ENCODE measurements at regions not wholly inside any gene's neighbourhood (a gene's known extent, or its start where the extent isn't known, plus 50 kb on each side); places are given as distances from the start of the nearest gene placed in this dataset.
A peak's percentile ranks its signal among the peaks of the same experiment; 100 is the strongest.

DNA sequence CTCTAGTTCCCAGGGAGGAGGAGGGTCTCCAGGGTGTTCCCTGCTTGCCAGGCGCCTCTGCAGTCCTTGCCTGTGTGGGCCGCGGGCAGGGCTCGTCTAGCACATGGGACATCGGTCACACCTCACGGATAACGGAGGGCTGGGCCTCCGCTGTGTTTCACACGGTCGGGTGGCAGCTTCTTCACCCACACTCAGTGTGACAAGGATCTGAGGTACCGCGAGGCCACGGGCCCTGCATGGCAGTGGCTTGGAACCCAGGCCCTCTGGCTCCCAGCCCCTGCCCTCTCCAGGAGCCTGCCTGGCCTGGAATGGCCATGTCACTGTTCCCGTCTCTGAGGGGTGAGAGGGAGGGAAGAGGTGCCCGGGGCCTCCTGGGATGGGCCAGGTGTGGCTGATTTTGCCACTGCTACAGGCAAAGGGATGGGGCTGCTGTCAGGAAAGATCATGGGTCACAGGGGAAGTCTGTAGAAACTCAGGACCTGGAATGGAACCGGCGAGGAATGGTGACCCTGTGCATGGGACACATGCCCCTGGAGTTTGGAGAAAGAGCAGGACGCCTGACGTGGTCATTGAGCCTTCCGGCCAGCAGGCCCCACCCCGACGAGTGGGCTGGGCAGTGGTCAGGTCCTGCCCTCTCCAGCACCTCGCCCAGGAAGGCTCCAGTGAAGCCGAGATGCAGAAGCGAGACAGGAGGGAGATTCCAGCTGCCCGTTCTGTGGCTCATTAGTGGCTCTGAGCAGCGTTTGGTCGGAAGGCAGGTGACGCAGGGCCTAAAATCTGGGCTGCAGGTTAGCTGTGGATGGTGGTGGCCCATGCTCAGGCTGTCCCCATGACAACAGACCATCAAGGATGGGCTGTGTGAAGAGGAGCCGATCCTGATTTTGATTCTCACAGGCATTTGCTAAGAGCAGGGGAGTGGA is 76.5 kb upstream of the GSE1 start:
- no peak overlapping the region for H3K27ac ChIP-seq (ENCODE audit: low read depth, low read length)
- no peaks in the 10 kb centered on the region for H3K27me3 ChIP-seq (ENCODE audit: control insufficient read depth in 1 of 2, insufficient read depth in 2 of 2, low read length in 2 of 2)
- peak overlapping the region in 1 of 2 donors; percentile 16 for H3K4me3 ChIP-seq (ENCODE audit: low read depth in 1 of 2, low read length in 2 of 2)
- peaks cover 2 to 7% of the 10 kb centered on the region in 2 donors for H3K9me3 ChIP-seq (ENCODE audit: control insufficient read depth in 1 of 2, low read length in 2 of 2)
- H3K4me1 ChIP-seq (ENCODE audit: control insufficient read depth in 1 of 2, insufficient read depth in 2 of 2, low read length in 2 of 2), result peaks cover 44 to 46% of the 10 kb centered on the region in 2 donors
- H3K9ac ChIP-seq (ENCODE audit: low read depth in 1 of 2, low read length in 2 of 2), result no peak overlapping the region
- H3K36me3 ChIP-seq (ENCODE audit: control insufficient read depth in 1 of 2, insufficient read depth in 2 of 2, low read length in 2 of 2), result no peaks in the 10 kb centered on the region

DNA sequence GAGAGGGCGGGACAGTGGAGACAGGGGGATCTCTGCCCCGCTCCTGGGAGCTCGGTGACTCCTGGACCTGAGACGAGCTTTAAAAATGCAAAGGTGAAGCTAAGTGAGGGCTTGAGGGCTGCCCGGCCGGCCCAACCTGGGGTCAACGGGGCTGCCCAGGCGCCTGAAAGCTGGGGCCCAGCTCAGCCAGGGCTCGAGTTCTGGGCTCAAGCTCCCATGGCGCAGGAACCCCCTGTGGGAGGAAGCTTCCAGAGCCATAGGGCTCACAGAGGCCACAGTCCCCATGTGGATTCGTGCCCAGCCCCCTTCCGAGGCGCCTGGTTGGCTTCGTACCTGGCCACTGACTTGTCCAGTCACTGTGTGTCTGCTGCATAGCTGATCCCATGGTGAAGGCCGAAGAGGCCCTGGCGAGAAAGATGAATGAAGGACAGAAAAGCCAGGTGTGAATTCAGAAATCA is 75.8 kb upstream of the GSE1 start:
- H3K4me3 ChIP-seq (ENCODE audit: low read depth in 1 of 2, low read length in 2 of 2), result no peak overlapping the region
- peaks cover 2 to 7% of the 10 kb centered on the region in 2 donors for H3K9me3 ChIP-seq (ENCODE audit: control insufficient read depth in 1 of 2, low read length in 2 of 2)
- H3K27ac ChIP-seq (ENCODE audit: low read depth, low read length), result no peak overlapping the region
- H3K9ac ChIP-seq (ENCODE audit: low read depth in 1 of 2, low read length in 2 of 2), result no peak overlapping the region
- peaks cover 44 to 52% of the 10 kb centered on the region in 2 donors for H3K4me1 ChIP-seq (ENCODE audit: control insufficient read depth in 1 of 2, insufficient read depth in 2 of 2, low read length in 2 of 2)
- H3K27me3 ChIP-seq (ENCODE audit: control insufficient read depth in 1 of 2, insufficient read depth in 2 of 2, low read length in 2 of 2), result no peaks in the 10 kb centered on the region
- no peaks in the 10 kb centered on the region for H3K36me3 ChIP-seq (ENCODE audit: control insufficient read depth in 1 of 2, insufficient read depth in 2 of 2, low read length in 2 of 2)

DNA sequence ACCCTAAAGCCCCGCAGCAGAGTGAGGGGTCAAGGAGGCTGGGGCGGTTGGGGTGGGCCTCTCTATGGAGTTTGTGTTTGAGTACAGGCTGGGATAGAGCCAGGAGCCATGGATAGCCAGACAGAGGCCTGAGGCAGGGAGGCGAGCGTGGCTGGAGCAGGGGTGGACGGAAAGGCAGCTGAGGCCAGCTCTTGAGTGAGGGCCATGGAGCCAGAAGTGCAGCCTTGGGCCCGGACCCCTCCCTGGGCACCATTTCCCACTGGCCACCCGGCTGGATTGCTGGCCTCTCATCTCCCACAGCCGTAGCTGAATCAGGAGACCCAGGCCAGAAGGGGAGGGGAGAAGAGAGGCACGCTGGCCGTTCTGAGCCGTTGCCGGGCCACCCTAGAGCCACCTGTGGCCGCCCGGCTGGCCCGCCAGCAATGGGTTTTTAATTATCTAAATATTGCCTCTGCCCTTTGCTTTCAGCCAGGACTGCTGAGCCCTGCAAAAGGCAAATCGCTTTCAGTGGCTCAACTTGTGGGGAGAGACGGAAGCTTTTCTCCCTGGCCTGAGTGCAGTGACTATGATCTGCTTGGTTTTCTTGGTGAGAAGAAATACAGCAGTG is 75.2 kb upstream of the GSE1 start:
- H3K4me3 ChIP-seq (ENCODE audit: low read depth in 1 of 2, low read length in 2 of 2), result no peak overlapping the region
- peaks cover 2 to 7% of the 10 kb centered on the region in 2 donors for H3K9me3 ChIP-seq (ENCODE audit: control insufficient read depth in 1 of 2, low read length in 2 of 2)
- H3K4me1 ChIP-seq (ENCODE audit: control insufficient read depth in 1 of 2, insufficient read depth in 2 of 2, low read length in 2 of 2), result peaks cover 44 to 57% of the 10 kb centered on the region in 2 donors
- peak overlapping the region in 1 of 2 donors; percentile 1 for H3K9ac ChIP-seq (ENCODE audit: low read depth in 1 of 2, low read length in 2 of 2)
- H3K27me3 ChIP-seq (ENCODE audit: control insufficient read depth in 1 of 2, insufficient read depth in 2 of 2, low read length in 2 of 2), result no peaks in the 10 kb centered on the region
- H3K36me3 ChIP-seq (ENCODE audit: control insufficient read depth in 1 of 2, insufficient read depth in 2 of 2, low read length in 2 of 2), result no peaks in the 10 kb centered on the region
- H3K27ac ChIP-seq (ENCODE audit: low read depth, low read length), result no peak overlapping the region

DNA sequence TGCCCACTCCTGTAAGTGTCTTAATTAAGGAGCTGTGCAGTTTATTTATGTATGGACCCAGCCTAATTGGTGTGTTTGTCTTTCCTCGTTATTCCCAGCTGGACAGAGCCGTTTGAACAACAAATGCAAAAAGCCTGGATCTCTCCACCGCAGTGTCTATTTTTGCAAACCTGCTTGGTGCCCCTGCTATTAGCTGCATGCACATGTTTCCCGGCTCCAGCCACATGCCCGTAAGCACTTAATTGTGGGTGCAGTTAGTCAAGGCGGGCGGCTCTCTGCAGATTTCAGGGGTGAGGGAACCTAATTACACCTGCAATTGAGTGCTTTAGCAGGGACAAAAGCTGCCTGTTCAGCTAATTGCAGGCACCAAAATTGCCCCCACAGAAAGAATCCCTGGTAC is 74.0 kb upstream of the GSE1 start:
- H3K4me1 ChIP-seq (ENCODE audit: control insufficient read depth in 1 of 2, insufficient read depth in 2 of 2, low read length in 2 of 2), result peaks cover 52 to 57% of the 10 kb centered on the region in 2 donors
- H3K9me3 ChIP-seq (ENCODE audit: control insufficient read depth in 1 of 2, low read length in 2 of 2), result peaks cover 2 to 7% of the 10 kb centered on the region in 2 donors
- no peak overlapping the region for H3K4me3 ChIP-seq (ENCODE audit: low read depth in 1 of 2, low read length in 2 of 2)
- H3K9ac ChIP-seq (ENCODE audit: low read depth in 1 of 2, low read length in 2 of 2), result no peak overlapping the region
- no peaks in the 10 kb centered on the region for H3K36me3 ChIP-seq (ENCODE audit: control insufficient read depth in 1 of 2, insufficient read depth in 2 of 2, low read length in 2 of 2)
- H3K27me3 ChIP-seq (ENCODE audit: control insufficient read depth in 1 of 2, insufficient read depth in 2 of 2, low read length in 2 of 2), result no peaks in the 10 kb centered on the region
- H3K27ac ChIP-seq (ENCODE audit: low read depth, low read length), result no peak overlapping the region

DNA sequence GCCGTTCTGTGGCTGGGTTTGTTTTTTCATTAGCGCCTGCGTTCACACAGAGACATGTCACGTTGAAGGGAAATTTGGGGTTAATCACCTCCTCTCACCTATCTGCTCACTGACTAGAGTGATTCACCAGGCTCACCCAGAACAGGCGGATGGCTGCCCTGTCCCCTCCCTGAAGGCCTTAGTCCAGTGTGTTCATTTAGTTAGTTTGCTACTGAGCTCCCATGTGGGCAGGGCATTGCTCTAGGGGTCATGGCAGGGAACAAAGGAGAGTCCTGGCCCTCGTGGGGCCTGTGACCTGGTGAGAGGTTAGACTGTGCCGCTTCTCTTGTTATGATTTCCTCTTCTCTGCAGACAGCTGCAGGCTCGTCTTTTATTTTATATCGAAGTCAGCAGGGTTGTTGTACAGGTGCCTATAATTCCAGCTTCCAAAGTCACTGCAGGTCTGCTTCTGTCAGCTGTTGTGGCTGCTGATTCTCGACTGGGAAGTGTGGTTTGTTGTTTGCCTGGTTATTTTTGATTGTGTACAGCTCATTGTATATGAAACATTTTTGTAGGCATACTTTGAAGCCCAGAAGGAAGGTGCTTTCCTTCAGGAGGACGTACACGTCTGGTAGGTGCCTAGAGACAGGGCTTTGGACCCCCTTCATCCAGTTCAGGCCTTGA is 73.4 kb upstream of the GSE1 start:
- no peak overlapping the region for H3K4me3 ChIP-seq (ENCODE audit: low read depth in 1 of 2, low read length in 2 of 2)
- no peaks in the 10 kb centered on the region for H3K36me3 ChIP-seq (ENCODE audit: control insufficient read depth in 1 of 2, insufficient read depth in 2 of 2, low read length in 2 of 2)
- H3K27ac ChIP-seq (ENCODE audit: low read depth, low read length), result no peak overlapping the region
- peaks cover 47 to 53% of the 10 kb centered on the region in 2 donors for H3K4me1 ChIP-seq (ENCODE audit: control insufficient read depth in 1 of 2, insufficient read depth in 2 of 2, low read length in 2 of 2)
- no peak overlapping the region for H3K9ac ChIP-seq (ENCODE audit: low read depth in 1 of 2, low read length in 2 of 2)
- H3K27me3 ChIP-seq (ENCODE audit: control insufficient read depth in 1 of 2, insufficient read depth in 2 of 2, low read length in 2 of 2), result no peaks in the 10 kb centered on the region
- peaks cover 2 to 7% of the 10 kb centered on the region in 2 donors for H3K9me3 ChIP-seq (ENCODE audit: control insufficient read depth in 1 of 2, low read length in 2 of 2)

DNA sequence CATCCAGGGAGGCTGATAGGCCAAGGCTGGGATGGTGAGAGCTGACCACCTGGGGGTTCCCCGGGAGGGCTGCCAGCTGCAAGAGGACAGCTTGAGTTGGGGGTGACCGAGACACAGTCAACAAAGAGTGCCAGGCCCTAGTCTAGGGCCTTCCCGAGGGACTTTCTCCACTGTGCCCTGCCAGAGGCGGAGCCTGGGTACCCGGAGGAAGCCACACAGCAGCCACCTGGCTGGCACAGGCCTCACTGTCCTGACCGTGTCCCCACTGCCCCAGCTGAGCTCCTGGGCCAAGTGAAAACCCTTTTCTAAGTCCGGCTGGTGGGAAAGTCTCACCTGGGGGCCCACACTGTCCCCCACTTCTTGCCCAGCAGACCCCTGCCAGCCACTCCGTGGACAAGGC is 71.9 kb upstream of the GSE1 start:
- peaks cover 2 to 7% of the 10 kb centered on the region in 2 donors for H3K9me3 ChIP-seq (ENCODE audit: control insufficient read depth in 1 of 2, low read length in 2 of 2)
- H3K4me3 ChIP-seq (ENCODE audit: low read depth in 1 of 2, low read length in 2 of 2), result no peak overlapping the region
- no peak overlapping the region for H3K27ac ChIP-seq (ENCODE audit: low read depth, low read length)
- H3K4me1 ChIP-seq (ENCODE audit: control insufficient read depth in 1 of 2, insufficient read depth in 2 of 2, low read length in 2 of 2), result peaks cover 33 to 40% of the 10 kb centered on the region in 2 donors
- no peaks in the 10 kb centered on the region for H3K36me3 ChIP-seq (ENCODE audit: control insufficient read depth in 1 of 2, insufficient read depth in 2 of 2, low read length in 2 of 2)
- no peak overlapping the region for H3K9ac ChIP-seq (ENCODE audit: low read depth in 1 of 2, low read length in 2 of 2)
- H3K27me3 ChIP-seq (ENCODE audit: control insufficient read depth in 1 of 2, insufficient read depth in 2 of 2, low read length in 2 of 2), result no peaks in the 10 kb centered on the region

DNA sequence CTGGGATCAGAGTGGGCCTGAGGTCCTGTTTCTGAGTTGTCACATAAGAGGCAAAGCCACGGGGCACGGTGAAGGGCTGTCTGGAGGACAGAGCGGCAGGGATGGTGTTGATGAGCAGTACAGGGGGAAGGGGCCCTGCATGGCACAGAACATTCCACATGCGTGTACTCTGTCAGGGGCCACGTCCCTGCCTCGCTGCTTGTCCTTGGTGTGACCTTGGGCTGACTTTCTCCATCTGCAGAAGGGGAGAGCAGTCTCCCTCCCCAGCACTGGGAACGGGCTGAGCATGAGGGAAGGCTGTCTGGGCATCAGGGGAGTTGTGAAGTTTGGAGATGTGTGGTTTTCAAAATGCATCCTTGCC is 71.5 kb upstream of the GSE1 start:
- Histone ChIP-seq H3K27ac (ENCODE audit: low read depth, low read length) (no peak overlapping the region), H3K36me3 (ENCODE audit: control insufficient read depth in 1 of 2, insufficient read depth in 2 of 2, low read length in 2 of 2) (no peaks in the 10 kb centered on the region), H3K4me1 (ENCODE audit: control insufficient read depth in 1 of 2, insufficient read depth in 2 of 2, low read length in 2 of 2) (peaks cover 28 to 35% of the 10 kb centered on the region in 2 donors), H3K4me3 (ENCODE audit: low read depth in 1 of 2, low read length in 2 of 2) (no peak overlapping the region), H3K9ac (ENCODE audit: low read depth in 1 of 2, low read length in 2 of 2) (no peak overlapping the region), H3K9me3 (ENCODE audit: control insufficient read depth in 1 of 2, low read length in 2 of 2) (peaks cover 2 to 7% of the 10 kb centered on the region in 2 donors), H3K27me3 (ENCODE audit: control insufficient read depth in 1 of 2, insufficient read depth in 2 of 2, low read length in 2 of 2) (no peaks in the 10 kb centered on the region)

DNA sequence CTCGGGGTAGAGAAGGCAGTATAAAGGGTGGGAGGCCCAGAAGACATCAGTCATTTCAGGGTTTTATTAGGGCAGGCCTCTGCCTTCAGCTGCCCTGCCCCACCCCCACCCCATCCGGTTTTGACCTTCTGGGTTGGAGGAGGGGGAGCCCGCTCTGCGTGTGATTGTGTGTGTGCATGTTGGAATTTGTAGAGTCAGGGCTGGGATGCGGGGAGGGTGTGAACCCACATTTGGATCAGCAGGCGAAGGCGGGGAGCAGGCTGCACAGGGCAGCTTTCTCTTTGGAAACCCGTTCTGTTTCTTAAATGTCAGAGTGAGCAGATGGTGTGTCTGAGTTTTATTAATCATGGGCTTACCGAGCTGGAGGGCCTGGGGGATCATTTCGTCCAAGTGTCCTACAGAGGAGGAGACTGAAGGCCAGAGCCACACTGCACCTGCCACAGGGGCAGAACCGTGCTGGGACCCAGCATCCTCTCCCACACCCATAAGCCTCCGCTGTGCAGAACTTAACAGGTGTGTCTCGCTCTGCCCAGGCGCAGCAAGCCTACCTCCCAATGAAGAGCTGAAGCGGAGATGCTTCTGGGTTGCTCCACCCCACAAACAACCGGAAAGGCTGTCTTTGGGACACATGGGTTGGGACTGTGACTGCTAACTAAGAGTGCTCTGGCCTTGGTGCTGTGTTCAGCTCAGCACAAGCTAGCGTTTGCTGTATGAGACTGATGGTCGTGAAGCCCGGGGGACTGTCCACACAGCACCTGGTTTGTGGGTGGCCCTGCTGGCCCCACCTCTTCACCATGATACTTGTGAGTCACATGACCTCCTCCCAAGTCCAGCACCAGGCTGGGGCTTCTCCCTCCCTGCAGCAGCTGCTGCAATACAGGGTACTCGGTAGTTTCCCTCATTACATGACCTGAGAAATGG is 70.9 kb upstream of the GSE1 start:
- Histone ChIP-seq H3K4me1 (ENCODE audit: control insufficient read depth in 1 of 2, insufficient read depth in 2 of 2, low read length in 2 of 2) (peaks cover 22 to 29% of the 10 kb centered on the region in 2 donors), H3K36me3 (ENCODE audit: control insufficient read depth in 1 of 2, insufficient read depth in 2 of 2, low read length in 2 of 2) (no peaks in the 10 kb centered on the region), H3K9ac (ENCODE audit: low read depth in 1 of 2, low read length in 2 of 2) (no peak overlapping the region), H3K27me3 (ENCODE audit: control insufficient read depth in 1 of 2, insufficient read depth in 2 of 2, low read length in 2 of 2) (no peaks in the 10 kb centered on the region), H3K27ac (ENCODE audit: low read depth, low read length) (no peak overlapping the region), H3K9me3 (ENCODE audit: control insufficient read depth in 1 of 2, low read length in 2 of 2) (peaks cover 2 to 7% of the 10 kb centered on the region in 2 donors), H3K4me3 (ENCODE audit: low read depth in 1 of 2, low read length in 2 of 2) (no peak overlapping the region)

DNA sequence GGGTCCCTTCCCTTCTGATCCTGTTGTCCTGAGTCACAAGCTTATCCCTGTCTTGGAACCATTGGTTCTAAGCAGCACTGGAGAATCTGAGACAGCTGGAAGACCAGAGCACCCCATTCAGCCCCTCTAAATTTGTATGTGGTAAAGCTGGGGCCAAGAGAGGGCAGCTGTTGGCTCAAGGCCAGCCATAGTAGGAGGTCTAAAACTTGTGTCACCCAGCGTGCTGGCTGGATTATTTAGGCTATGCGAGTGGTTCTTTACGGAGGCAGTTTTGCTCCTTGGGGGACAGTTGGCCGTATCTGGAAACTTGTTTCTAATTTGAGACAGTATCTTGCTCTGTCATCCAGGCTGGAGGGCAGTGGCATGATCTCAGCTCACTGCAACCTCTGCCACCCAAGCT is 69.6 kb upstream of the GSE1 start:
- H3K27me3 ChIP-seq (ENCODE audit: control insufficient read depth in 1 of 2, insufficient read depth in 2 of 2, low read length in 2 of 2), result no peaks in the 10 kb centered on the region
- no peak overlapping the region for H3K27ac ChIP-seq (ENCODE audit: low read depth, low read length)
- peaks cover 9 to 16% of the 10 kb centered on the region in 2 donors for H3K4me1 ChIP-seq (ENCODE audit: control insufficient read depth in 1 of 2, insufficient read depth in 2 of 2, low read length in 2 of 2)
- H3K9me3 ChIP-seq (ENCODE audit: control insufficient read depth in 1 of 2, low read length in 2 of 2), result peaks cover 2 to 7% of the 10 kb centered on the region in 2 donors
- no peak overlapping the region for H3K9ac ChIP-seq (ENCODE audit: low read depth in 1 of 2, low read length in 2 of 2)
- no peak overlapping the region for H3K4me3 ChIP-seq (ENCODE audit: low read depth in 1 of 2, low read length in 2 of 2)
- H3K36me3 ChIP-seq (ENCODE audit: control insufficient read depth in 1 of 2, insufficient read depth in 2 of 2, low read length in 2 of 2), result no peaks in the 10 kb centered on the region

All from duodenal mucosa (tissue), 2 donors.